ENCODE measurements at regions not wholly inside any gene's neighbourhood (a gene's known extent, or its start where the extent isn't known, plus 50 kb on each side); places are given as distances from the start of the nearest gene placed in this dataset.

DNA sequence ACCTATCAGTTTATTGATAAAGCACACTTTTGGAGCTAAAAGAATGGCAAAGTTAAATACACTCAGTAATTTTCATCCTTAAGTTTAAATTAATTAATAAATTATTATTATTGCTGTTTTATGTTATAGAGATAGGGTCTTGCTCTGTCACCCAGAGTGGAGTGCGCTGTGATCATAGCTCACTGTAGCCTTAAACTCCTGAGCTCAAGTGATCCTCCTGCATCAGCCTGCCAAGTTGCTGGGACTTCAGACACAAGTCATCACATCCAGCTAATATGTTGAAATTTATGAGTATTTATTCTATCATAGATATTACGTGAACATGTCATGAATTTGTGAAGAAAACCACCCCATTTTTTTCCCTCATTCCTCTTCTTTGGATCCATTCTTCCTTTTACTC lies 64.2 kb downstream of the GJA1 start:
- no peak overlapping the region for H3K27ac ChIP-seq (ENCODE audit: low read depth in 2 of 2, low read length in 2 of 2)
- no peak for FAIRE-seq
- intact Hi-C loops (cut with DNase I), result no loop called here

DNA sequence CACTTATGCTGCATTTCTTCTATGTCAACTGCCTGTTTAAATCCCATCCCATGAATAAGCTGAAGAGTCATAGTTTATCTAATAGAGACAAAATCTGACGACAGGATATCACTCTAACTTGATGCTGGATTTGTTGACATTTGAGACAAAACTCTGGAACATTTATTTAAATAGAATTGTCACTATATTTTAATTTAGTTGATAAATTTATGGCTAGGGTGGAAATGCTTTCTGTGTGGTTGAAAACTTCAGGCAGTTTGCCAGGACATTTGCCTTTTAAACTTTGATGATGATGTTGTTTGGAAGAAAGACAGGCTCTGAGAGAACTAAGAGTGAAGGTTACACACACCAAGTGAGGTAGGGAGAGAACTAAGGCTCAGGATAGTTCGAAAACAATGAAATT lies 68.1 kb downstream of the GJA1 start:
- Histone ChIP-seq H3K27me3 (ENCODE audit: control insufficient read depth, insufficient read depth, low read length) (no peaks in the 10 kb centered on the region), H3K4me3 (ENCODE audit: low read length in 3 of 3) (no peak overlapping the region), H3K27ac (ENCODE audit: low read depth in 2 of 2, low read length in 2 of 2) (no peak overlapping the region), H3K9me3 (ENCODE audit: control insufficient read depth in 2 of 3, insufficient read depth in 1 of 3, low read length in 3 of 3) (no peaks in the 10 kb centered on the region), H3K4me1 (ENCODE audit: control insufficient read depth in 2 of 3, insufficient read depth in 2 of 3, low read depth in 1 of 3, low read length in 3 of 3) (no peaks in the 10 kb centered on the region), H3K36me3 (ENCODE audit: control insufficient read depth in 2 of 3, insufficient read depth in 3 of 3, low read length in 3 of 3) (no peaks in the 10 kb centered on the region), H3K9ac (ENCODE audit: low read length in 3 of 3) (no peak overlapping the region)
- FAIRE-seq (no peak), DNase-seq (no peak)
- no peak for TF ChIP-seq CTCF (IDR thresholded peaks at IDR 0.05; ENCODE audit: borderline replicate concordance, extremely low read depth, insufficient read depth)
- intact Hi-C loops (cut with DNase I), result no loop called here

More for the DNA sequence above, 64.2 kb downstream of the GJA1 start:
- Histone ChIP-seq H3K4me1 (ENCODE audit: control insufficient read depth in 2 of 3, insufficient read depth in 2 of 3, low read depth in 1 of 3, low read length in 3 of 3) (no peaks in the 10 kb centered on the region), H3K36me3 (ENCODE audit: control insufficient read depth in 2 of 3, insufficient read depth in 3 of 3, low read length in 3 of 3) (no peaks in the 10 kb centered on the region), H3K27me3 (ENCODE audit: control insufficient read depth, insufficient read depth, low read length) (no peaks in the 10 kb centered on the region), H3K9me3 (ENCODE audit: control insufficient read depth in 2 of 3, insufficient read depth in 1 of 3, low read length in 3 of 3) (no peaks in the 10 kb centered on the region), H3K9ac (ENCODE audit: low read length in 3 of 3) (no peak overlapping the region), H3K4me3 (ENCODE audit: low read length in 3 of 3) (no peak overlapping the region)
- no peak for TF ChIP-seq CTCF (IDR thresholded peaks at IDR 0.05; ENCODE audit: borderline replicate concordance, extremely low read depth, insufficient read depth)
- no peak for DNase-seq

- H3K9ac ChIP-seq (ENCODE audit: low read length in 3 of 3), result no peak overlapping the region
- no peak for DNase-seq
- TF ChIP-seq CTCF (IDR thresholded peaks at IDR 0.05; ENCODE audit: borderline replicate concordance, extremely low read depth, insufficient read depth), result no peak
- intact Hi-C loops (cut with DNase I), result no loop called here
- no peaks in the 10 kb centered on the region for H3K27me3 ChIP-seq (ENCODE audit: control insufficient read depth, insufficient read depth, low read length)
- H3K4me3 ChIP-seq (ENCODE audit: low read length in 3 of 3), result no peak overlapping the region
- H3K27ac ChIP-seq (ENCODE audit: low read depth in 2 of 2, low read length in 2 of 2), result no peak overlapping the region
- no peak for FAIRE-seq
- H3K4me1 ChIP-seq (ENCODE audit: control insufficient read depth in 2 of 3, insufficient read depth in 2 of 3, low read depth in 1 of 3, low read length in 3 of 3), result no peaks in the 10 kb centered on the region
- no peaks in the 10 kb centered on the region for H3K36me3 ChIP-seq (ENCODE audit: control insufficient read depth in 2 of 3, insufficient read depth in 3 of 3, low read length in 3 of 3)
- H3K9me3 ChIP-seq (ENCODE audit: control insufficient read depth in 2 of 3, insufficient read depth in 1 of 3, low read length in 3 of 3), result no peaks in the 10 kb centered on the region
Measured at GRCh38 chr6:121504227-121504626, 68.8 kb downstream of the GJA1 start.

- intact Hi-C loops (cut with DNase I), result no loop called here
- TF ChIP-seq CTCF (IDR thresholded peaks at IDR 0.05; ENCODE audit: borderline replicate concordance, extremely low read depth, insufficient read depth), result no peak
- FAIRE-seq (no peak), DNase-seq (no peak)
- Histone ChIP-seq H3K27me3 (ENCODE audit: control insufficient read depth, insufficient read depth, low read length) (no peaks in the 10 kb centered on the region), H3K9ac (ENCODE audit: low read length in 3 of 3) (no peak overlapping the region), H3K4me1 (ENCODE audit: control insufficient read depth in 2 of 3, insufficient read depth in 2 of 3, low read depth in 1 of 3, low read length in 3 of 3) (no peaks in the 10 kb centered on the region), H3K4me3 (ENCODE audit: low read length in 3 of 3) (no peak overlapping the region), H3K9me3 (ENCODE audit: control insufficient read depth in 2 of 3, insufficient read depth in 1 of 3, low read length in 3 of 3) (no peaks in the 10 kb centered on the region), H3K36me3 (ENCODE audit: control insufficient read depth in 2 of 3, insufficient read depth in 3 of 3, low read length in 3 of 3) (no peaks in the 10 kb centered on the region), H3K27ac (ENCODE audit: low read depth in 2 of 2, low read length in 2 of 2) (no peak overlapping the region)
Measured at GRCh38 chr6:121505284-121505683, 69.8 kb downstream of the GJA1 start.
